CD4-positive, alpha-beta T cell treated with Interleukin-12 subunit alpha and Interleukin-12 subunit beta, for 1 hour (primary cell): ENCODE measurements at regions not wholly inside any gene's neighbourhood (a gene's known extent, or its start where the extent isn't known, plus 50 kb on each side); places are given as distances from the start of the nearest gene placed in this dataset.

Experiments used
- DNase-seq: peaks from one replicate; pipeline ENCODE4 v3.0.0-alpha.2; 2020

GRCh38 chr20:56932575-56933330 lies 303.6 kb downstream of the TFAP2C start:
- no peak for DNase-seq

- DNase-seq, result no peak
These were observed 304.2 kb downstream of the TFAP2C start for GRCh38 chr20:56933331-56933698.

GRCh38 chr20:56934888-56935287 lies 305.8 kb downstream of the TFAP2C start:
- no peak for DNase-seq

- no peak for DNase-seq
These were observed 311.4 kb downstream of the TFAP2C start for GRCh38 chr20:56940466-56940865.

- DNase-seq, result no peak
These were observed 312.1 kb downstream of the TFAP2C start for GRCh38 chr20:56941101-56941686.

- no peak for DNase-seq
These were observed 315.1 kb downstream of the TFAP2C start for GRCh38 chr20:56943946-56944945.

GRCh38 chr20:56945057-56945456 lies 316.0 kb downstream of the TFAP2C start:
- no peak for DNase-seq

GRCh38 chr20:56945901-56946300 lies 316.8 kb downstream of the TFAP2C start:
- DNase-seq, result no peak

GRCh38 chr20:56949318-56949717 lies 317.1 kb downstream of the BMP7 start:
- no peak for DNase-seq

GRCh38 chr20:56952258-56953047 lies 314.0 kb downstream of the BMP7 start:
- no peak for DNase-seq

GRCh38 chr20:56953048-56953586 lies 313.3 kb downstream of the BMP7 start:
- no peak for DNase-seq

GRCh38 chr20:56954797-56955196 lies 311.6 kb downstream of the BMP7 start:
- no peak for DNase-seq

- DNase-seq, result no peak
These were observed 310.8 kb downstream of the BMP7 start for GRCh38 chr20:56955680-56956079.

GRCh38 chr20:56956534-56956933 lies 309.9 kb downstream of the BMP7 start:
- DNase-seq, result no peak

- no peak for DNase-seq
These were observed 308.5 kb downstream of the BMP7 start for GRCh38 chr20:56957737-56958553.

- no peak for DNase-seq
These were observed 301.5 kb downstream of the BMP7 start for GRCh38 chr20:56964901-56965300.

- no peak for DNase-seq
These were observed 298.5 kb downstream of the BMP7 start for GRCh38 chr20:56967916-56968315.

- DNase-seq, result no peak
These were observed 297.9 kb downstream of the BMP7 start for GRCh38 chr20:56968376-56969048.

GRCh38 chr20:56974499-56975250 lies 291.8 kb downstream of the BMP7 start:
- no peak for DNase-seq

- no peak for DNase-seq
These were observed 290.6 kb downstream of the BMP7 start for GRCh38 chr20:56975838-56976237.
